ENCODE measurements at regions not wholly inside any gene's neighbourhood (a gene's known extent, or its start where the extent isn't known, plus 50 kb on each side); places are given as distances from the start of the nearest gene placed in this dataset.
"Not testable (repeated sequence)": the region's sequence is repeated elsewhere in the genome, so short reads cannot be mapped to it uniquely, and the experiment has no call there.

GRCh38 chr13:87403748-87404432 lies 267.3 kb upstream of the SLITRK5 start:
- DNase-seq (ENCODE audit: low spot score in 2 of 2) (no peak), FAIRE-seq (no peak)

GRCh38 chr13:87426742-87427141 lies 244.4 kb upstream of the SLITRK5 start:
- no peak for FAIRE-seq
- no peak for DNase-seq (ENCODE audit: low spot score in 2 of 2)

- FAIRE-seq, result no peak
- DNase-seq (ENCODE audit: low spot score in 2 of 2), result no peak
Measured at GRCh38 chr13:87444135-87444534, 227.0 kb upstream of the SLITRK5 start.

GRCh38 chr13:87452281-87452680 lies 218.9 kb upstream of the SLITRK5 start:
- FAIRE-seq (no peak), DNase-seq (ENCODE audit: low spot score in 2 of 2) (no peak)

GRCh38 chr13:87453244-87453643 lies 217.9 kb upstream of the SLITRK5 start:
- DNase-seq (ENCODE audit: low spot score in 2 of 2) (no peak), FAIRE-seq (no peak)

- DNase-seq (ENCODE audit: low spot score in 2 of 2), result no peak
- FAIRE-seq, result no peak
Measured at GRCh38 chr13:87459419-87459818, 211.8 kb upstream of the SLITRK5 start.

GRCh38 chr13:87497426-87497825 lies 173.7 kb upstream of the SLITRK5 start:
- DNase-seq (ENCODE audit: low spot score in 2 of 2) (peak in 1 of 2 donors; percentile 0), FAIRE-seq (no peak)

- FAIRE-seq (no peak), DNase-seq (ENCODE audit: low spot score in 2 of 2) (no peak)
Measured at GRCh38 chr13:87498681-87499080, 172.5 kb upstream of the SLITRK5 start.

GRCh38 chr13:87524775-87525174 lies 146.4 kb upstream of the SLITRK5 start:
- no peak for FAIRE-seq
- DNase-seq (ENCODE audit: low spot score in 2 of 2), result no peak

- FAIRE-seq (no peak), DNase-seq (ENCODE audit: low spot score in 2 of 2) (no peak)
Measured at GRCh38 chr13:87533776-87534175, 137.4 kb upstream of the SLITRK5 start.

GRCh38 chr13:87535911-87536310 lies 135.3 kb upstream of the SLITRK5 start:
- DNase-seq (ENCODE audit: low spot score in 2 of 2) (no peak), FAIRE-seq (no peak)

- DNase-seq (ENCODE audit: low spot score in 2 of 2), result no peak
- no peak for FAIRE-seq
Measured at GRCh38 chr13:87536499-87536898, 134.7 kb upstream of the SLITRK5 start.

GRCh38 chr13:87536899-87537298 lies 134.3 kb upstream of the SLITRK5 start:
- no peak for FAIRE-seq
- DNase-seq (ENCODE audit: low spot score in 2 of 2), result no peak

GRCh38 chr13:87537951-87538350 lies 133.2 kb upstream of the SLITRK5 start:
- FAIRE-seq, result no peak
- DNase-seq (ENCODE audit: low spot score in 2 of 2), result no peak

- DNase-seq (ENCODE audit: low spot score in 2 of 2), result no peak
- FAIRE-seq, result no peak
Measured at GRCh38 chr13:87538366-87539052, 132.7 kb upstream of the SLITRK5 start.

GRCh38 chr13:87553142-87553541 lies 118.0 kb upstream of the SLITRK5 start:
- FAIRE-seq, result peak; percentile 56

GRCh38 chr13:87554045-87554444 lies 117.1 kb upstream of the SLITRK5 start:
- FAIRE-seq, result no peak
- no peak for DNase-seq (ENCODE audit: low spot score in 2 of 2)

More at GRCh38 chr13:87553142-87553541, 118.0 kb upstream of the SLITRK5 start:
- no peak for DNase-seq (ENCODE audit: low spot score in 2 of 2)

- FAIRE-seq (no peak), DNase-seq (ENCODE audit: low spot score in 2 of 2) (no peak)
Measured at GRCh38 chr13:87557788-87558187, 113.4 kb upstream of the SLITRK5 start.

- DNase-seq (ENCODE audit: low spot score in 2 of 2); FAIRE-seq: not testable (repeated sequence)
Measured at GRCh38 chr13:87561580-87561979, 109.6 kb upstream of the SLITRK5 start.

- FAIRE-seq, result no peak
- no peak for DNase-seq (ENCODE audit: low spot score in 2 of 2)
Measured at GRCh38 chr13:87570669-87571068, 100.5 kb upstream of the SLITRK5 start.

- DNase-seq (ENCODE audit: low spot score in 2 of 2), result no peak
- no peak for FAIRE-seq
Measured at GRCh38 chr13:87582399-87582798, 88.8 kb upstream of the SLITRK5 start.

GRCh38 chr13:87590518-87590917 lies 80.7 kb upstream of the SLITRK5 start:
- no peak for DNase-seq (ENCODE audit: low spot score in 2 of 2)
- FAIRE-seq, result no peak

All from frontal cortex (tissue), 3 donors.